Panc1 (cell line): ENCODE measurements at regions not wholly inside any gene's neighbourhood (a gene's known extent, or its start where the extent isn't known, plus 50 kb on each side); places are given as distances from the start of the nearest gene placed in this dataset.

ENCODE experiments used
- ATAC-seq: fragments of 200-7000 bp; cut with Tn5 transposase; 2 replicates; pipeline ENCODE4 v1.9.1; 2020; ENCODE audit warnings: mild to moderate bottlenecking, moderate library complexity
- BruUV-seq: library from RNA; stranded (reverse); fragments of 400-500 nt; replicated peaks from 2 replicates; lab custom pipeline; 2021; lab: Mats Ljungman, UMichigan
- CTCF ChIA-PET: fragments of 300-600 bp; sonication (Branson Sonifier 250); formaldehyde crosslinking; loops from one replicate; lab custom pipeline; 2022; ENCODE audit warnings: antibody characterized with exemption; lab: Charles Lee
- POLR2A ChIA-PET: fragments of 300-600 bp; sonication (Branson Sonifier 250); formaldehyde crosslinking; loops from one replicate; lab custom pipeline; 2022; ENCODE audit warnings: antibody characterized with exemption; lab: Charles Lee
- DNase-seq: peaks from one replicate; pipeline ENCODE4 v3.0.0-alpha.2; 2010; ENCODE audit warnings: low read depth, low spot score
- H3K27ac ChIP-seq: 2 replicates; pipeline ENCODE4 v1.5.1; 2011; ENCODE audit warnings: mild to moderate bottlenecking, low read length, inconsistent platforms
- H3K27me3 ChIP-seq: fragments of 200-500 bp; sonication (Bioruptor generic); 2 replicates; pipeline ENCODE4 v1.6.0; 2014; ENCODE audit warnings: low read length, inconsistent platforms; ENCODE audit not compliant: control insufficient read depth, insufficient read depth
- H3K36me3 ChIP-seq: fragments of 200-500 bp; sonication (Bioruptor generic); 2 replicates; pipeline ENCODE4 v1.5.1; 2014; ENCODE audit warnings: inconsistent platforms, mild to moderate bottlenecking, low read length, moderate library complexity; ENCODE audit not compliant: control insufficient read depth, insufficient read depth
- H3K4me1 ChIP-seq: 2 replicates; pipeline ENCODE4 v1.5.1; 2011; ENCODE audit warnings: inconsistent platforms, mild to moderate bottlenecking, low read length, moderate library complexity; ENCODE audit not compliant: control insufficient read depth, insufficient read depth
- H3K4me3 ChIP-seq, 2 experiments: 2 replicates each; pipeline ENCODE4 v1.5.1; 2011 to 2012; ENCODE audit warnings: low read depth in 2 of 2, low read length in 2 of 2, mild to moderate bottlenecking in 2 of 2, inconsistent platforms in 1 of 2, moderate library complexity in 1 of 2
- H3K9me3 ChIP-seq: fragments of 200-500 bp; sonication (Bioruptor generic); 2 replicates; pipeline ENCODE4 v1.5.1; 2014; ENCODE audit warnings: low read depth, mild to moderate bottlenecking, inconsistent platforms, low read length, moderate library complexity; ENCODE audit not compliant: control insufficient read depth, insufficient read depth
- CTCF ChIP-seq: fragments of 450-650 bp; IDR thresholded peaks from 2 replicates; pipeline ENCODE4 v1.5.1; 2017; ENCODE audit warnings: mild to moderate bottlenecking
- POLR2AphosphoS5 ChIP-seq: IDR thresholded peaks from 2 replicates; pipeline ENCODE4 v1.6.1; 2012; ENCODE audit warnings: mild to moderate bottlenecking, low read depth, low read length, moderate library complexity
- REST ChIP-seq, 2 experiments: IDR thresholded peaks; 2 replicates each; pipeline ENCODE4 v1.6.1; 2011 to 2012; ENCODE audit warnings: low read depth in 2 of 2, control low read depth in 1 of 2, low read length in 1 of 2, mild to moderate bottlenecking in 1 of 2, moderate library complexity in 1 of 2; ENCODE audit not compliant: insufficient read depth in 1 of 2
- SIN3A ChIP-seq: IDR thresholded peaks from 2 replicates; pipeline ENCODE4 v1.6.1; 2012; ENCODE audit warnings: low read depth, mild to moderate bottlenecking, low read length, moderate library complexity, borderline replicate concordance; ENCODE audit not compliant: insufficient read depth
- TCF7L2 ChIP-seq: IDR thresholded peaks from 2 replicates; pipeline ENCODE4 v1.6.1; 2011; ENCODE audit warnings: mild to moderate bottlenecking, low read depth, low read length, inconsistent platforms
- in situ Hi-C: cut with HindIII; loops from 2 replicates; pipeline ENCODE4 v1.10.0; 2016; ENCODE audit warnings: low sequenced_read_pairs, low pct_unique_long_range_greater_than_20kb
- intact Hi-C: fragments of 100-400 bp; cut with micrococcal nuclease; formaldehyde crosslinking; loops from one replicate; pipeline ENCODE4 v1.10.0; 2022; ENCODE audit not compliant: unreplicated experiment

- no peaks in the 10 kb centered on the region; the same call in 1 of the 2 replicates for H3K36me3 ChIP-seq
- no TSS peak for BruUV-seq
- intact Hi-C loops (no loop called here), in situ Hi-C loops (no loop called here)
- TF ChIP-seq SIN3A: no peak
- no peak for TF ChIP-seq CTCF
- no peak for TF ChIP-seq POLR2AphosphoS5
- no peak for TF ChIP-seq REST (IDR thresholded peaks at IDR 0.05; ENCODE audit: insufficient read depth in 1 of 2, low read depth in 2 of 2, low read length in 1 of 2)
- no peak for TF ChIP-seq TCF7L2
- ATAC-seq: no peak
- H3K4me1 ChIP-seq: no peaks in the 10 kb centered on the region
- CTCF ChIA-PET: no interaction called here
- no peaks in the 10 kb centered on the region for H3K27me3 ChIP-seq
- no peaks in the 10 kb centered on the region for H3K9me3 ChIP-seq
- DNase-seq: no peak
- no peak overlapping the region for H3K4me3 ChIP-seq
- POLR2A ChIA-PET: no interaction called here
- H3K27ac ChIP-seq: no peak overlapping the region
These were observed 1092.0 kb upstream of the MAP3K7 start for GRCh38 chr6:91678679-91679446.

- DNase-seq (no peak), ATAC-seq (no peak)
- no peaks in the 10 kb centered on the region for H3K4me1 ChIP-seq
- in situ Hi-C loops: no loop called here
- ChIA-PET POLR2A (no interaction called here), CTCF (no interaction called here)
- H3K9me3 ChIP-seq: no peaks in the 10 kb centered on the region
- no peaks in the 10 kb centered on the region; the same call in 1 of the 2 replicates for H3K36me3 ChIP-seq
- BruUV-seq: no TSS peak
- H3K27ac ChIP-seq: no peak overlapping the region
- intact Hi-C loops: no loop called here
- no peaks in the 10 kb centered on the region for H3K27me3 ChIP-seq
- no peak for TF ChIP-seq REST (IDR thresholded peaks at IDR 0.05; ENCODE audit: insufficient read depth in 1 of 2, low read depth in 2 of 2, low read length in 1 of 2)
- TF ChIP-seq SIN3A: no peak
- no peak for TF ChIP-seq TCF7L2
- no peak for TF ChIP-seq CTCF
- no peak for TF ChIP-seq POLR2AphosphoS5
- no peak overlapping the region for H3K4me3 ChIP-seq
These were observed 1085.3 kb upstream of the MAP3K7 start for GRCh38 chr6:91672201-91672600.
